Transverse colon (tissue), 4 donors: ENCODE measurements at regions not wholly inside any gene's neighbourhood (a gene's known extent, or its start where the extent isn't known, plus 50 kb on each side); places are given as distances from the start of the nearest gene placed in this dataset.
"Not testable (repeated sequence)": the region's sequence is repeated elsewhere in the genome, so short reads cannot be mapped to it uniquely, and the experiment has no call there.

ENCODE experiments used
- DNase-seq: peaks from one replicate; pipeline ENCODE4 v3.0.0-alpha.2; 2019
- H3K27ac ChIP-seq, 4 donors: fragments of 200-600 bp; sonication (generic); 2 replicates each; pipeline ENCODE4 v1.5.1; 2016 to 2018; ENCODE audit warnings: inconsistent platforms in 4 of 4
- H3K27me3 ChIP-seq: fragments of 200-600 bp; sonication (generic); 2 replicates; pipeline ENCODE4 v1.5.1; 2017; ENCODE audit warnings: inconsistent platforms
- H3K36me3 ChIP-seq, 4 donors: fragments of 200-600 bp; sonication (generic); 2 replicates each; pipeline ENCODE4 v1.5.1; 2017 to 2019; ENCODE audit warnings: inconsistent platforms in 4 of 4
- H3K4me1 ChIP-seq, 4 donors: fragments of 200-600 bp; sonication (generic); 2 replicates each; pipeline ENCODE4 v1.5.1; 2017 to 2020; ENCODE audit warnings: inconsistent platforms in 4 of 4
- H3K4me3 ChIP-seq, 4 donors: fragments of 200-600 bp; sonication (generic); 1 replicate in 1 of 4; 2 replicates in 3 of 4; pipeline versions ENCODE4 v1.5.1 to v1.6.1; 2017 to 2019; ENCODE audit warnings: inconsistent platforms in 4 of 4
- H3K9me3 ChIP-seq, 2 donors: fragments of 200-600 bp; sonication (generic); 2 replicates each; pipeline ENCODE4 v1.5.1; 2017 to 2019; ENCODE audit warnings: inconsistent platforms in 2 of 2
- EP300 ChIP-seq: sonication (generic); formaldehyde crosslinking; IDR thresholded peaks from one replicate; pipeline ENCODE4 v1.6.1; 2017; ENCODE audit warnings: antibody characterized with exemption, low read depth
- POLR2A ChIP-seq: fragments of 450-650 bp; IDR thresholded peaks from one replicate; pipeline ENCODE4 v1.6.1; 2016; ENCODE audit warnings: antibody characterized with exemption, mild to moderate bottlenecking, moderate library complexity
- POLR2AphosphoS5 ChIP-seq, 3 donors: sonication (generic); formaldehyde crosslinking; IDR thresholded peaks; one replicate each; pipeline ENCODE4 v1.6.1; 2016; ENCODE audit warnings: antibody characterized with exemption in 3 of 3
- WGBS, 2 donors: methylation state at CpG; one replicate each; pipeline ENCODE4 v1.1.5; 2018; ENCODE audit warnings: low coverage in 1 of 2; 5-methylcytosine and 5-hydroxymethylcytosine counted together
- in situ Hi-C, 4 donors: fragments of 200-750 bp; cut with MboI; loops; one replicate each; pipeline versions ENCODE4 v1.15.0 to v1.15.1; 2017; ENCODE audit warnings: low sequenced_read_pairs in 3 of 4, low pct_ligation_motif_present in 1 of 4, low pct_unique_long_range_greater_than_20kb in 1 of 4
- intact Hi-C: fragments of 100-400 bp; cut with DNase I; formaldehyde crosslinking; loops from one replicate; pipeline ENCODE4 v1.15.1; 2023; ENCODE audit warnings: low total_unique reads
- TF ChIP-seq, protein P1 (sequence below), 5 experiments: fragments of 200-600 bp in 3 of 5; fragments of 450-650 bp in 2 of 5; sonication (generic) in 3 of 5; IDR thresholded peaks; 1 replicate in 2 of 5; 2 replicates in 3 of 5; pipeline ENCODE4 v1.5.1; 2016 to 2017; ENCODE audit warnings: antibody characterized with exemption in 5 of 5, inconsistent platforms in 3 of 5, mild to moderate bottlenecking in 2 of 5, moderate library complexity in 1 of 5

GRCh38 chr11:126135235-126136176 is 72.8 kb upstream of the CDON start:
- 19 to 34% methylated on average over 13 to 20 of the region's 20 CpGs for whole genome bisulfite sequencing, 2 donors
- TF ChIP-seq, protein P1, sequence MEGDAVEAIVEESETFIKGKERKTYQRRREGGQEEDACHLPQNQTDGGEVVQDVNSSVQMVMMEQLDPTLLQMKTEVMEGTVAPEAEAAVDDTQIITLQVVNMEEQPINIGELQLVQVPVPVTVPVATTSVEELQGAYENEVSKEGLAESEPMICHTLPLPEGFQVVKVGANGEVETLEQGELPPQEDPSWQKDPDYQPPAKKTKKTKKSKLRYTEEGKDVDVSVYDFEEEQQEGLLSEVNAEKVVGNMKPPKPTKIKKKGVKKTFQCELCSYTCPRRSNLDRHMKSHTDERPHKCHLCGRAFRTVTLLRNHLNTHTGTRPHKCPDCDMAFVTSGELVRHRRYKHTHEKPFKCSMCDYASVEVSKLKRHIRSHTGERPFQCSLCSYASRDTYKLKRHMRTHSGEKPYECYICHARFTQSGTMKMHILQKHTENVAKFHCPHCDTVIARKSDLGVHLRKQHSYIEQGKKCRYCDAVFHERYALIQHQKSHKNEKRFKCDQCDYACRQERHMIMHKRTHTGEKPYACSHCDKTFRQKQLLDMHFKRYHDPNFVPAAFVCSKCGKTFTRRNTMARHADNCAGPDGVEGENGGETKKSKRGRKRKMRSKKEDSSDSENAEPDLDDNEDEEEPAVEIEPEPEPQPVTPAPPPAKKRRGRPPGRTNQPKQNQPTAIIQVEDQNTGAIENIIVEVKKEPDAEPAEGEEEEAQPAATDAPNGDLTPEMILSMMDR (IDR thresholded peaks at IDR 0.05) = no peak
- TF ChIP-seq POLR2A (no peak), POLR2AphosphoS5 (IDR thresholded peaks at IDR 0.05) (no peak), EP300 (no peak)
- no peaks in the 10 kb centered on the region for H3K36me3 ChIP-seq
- intact Hi-C loops = no loop called here
- no peaks in the 10 kb centered on the region for H3K27me3 ChIP-seq
- no peaks in the 10 kb centered on the region for H3K9me3 ChIP-seq
- H3K4me1 ChIP-seq = peaks cover 10 to 49% (median 18%) of the 10 kb centered on the region in 4 donors
- in situ Hi-C loops = no loop called here
- peak overlapping the region; percentile 27 to 82 (median 72) for H3K27ac ChIP-seq
- no peak overlapping the region for H3K4me3 ChIP-seq
- no peak for DNase-seq

- TF ChIP-seq, protein P1 (IDR thresholded peaks at IDR 0.05) = no peak
- TF ChIP-seq POLR2AphosphoS5 (IDR thresholded peaks at IDR 0.05) (no peak), EP300 (no peak), POLR2A (no peak)
- Histone ChIP-seq H3K9me3 (no peaks in the 10 kb centered on the region), H3K27me3 (no peaks in the 10 kb centered on the region), H3K4me3 (no peak overlapping the region), H3K27ac (no peak overlapping the region), H3K4me1 (peaks cover 10 to 49% (median 21%) of the 10 kb centered on the region in 4 donors), H3K36me3 (no peaks in the 10 kb centered on the region)
- WGBS, 2 donors = 78 to 88% methylated on average over 7 to 8 of the region's 8 CpGs
- in situ Hi-C loops (no loop called here), intact Hi-C loops (no loop called here)
- DNase-seq = no peak
Observed at GRCh38 chr11:126134461-126135155, 71.9 kb upstream of the CDON start.

DNA sequence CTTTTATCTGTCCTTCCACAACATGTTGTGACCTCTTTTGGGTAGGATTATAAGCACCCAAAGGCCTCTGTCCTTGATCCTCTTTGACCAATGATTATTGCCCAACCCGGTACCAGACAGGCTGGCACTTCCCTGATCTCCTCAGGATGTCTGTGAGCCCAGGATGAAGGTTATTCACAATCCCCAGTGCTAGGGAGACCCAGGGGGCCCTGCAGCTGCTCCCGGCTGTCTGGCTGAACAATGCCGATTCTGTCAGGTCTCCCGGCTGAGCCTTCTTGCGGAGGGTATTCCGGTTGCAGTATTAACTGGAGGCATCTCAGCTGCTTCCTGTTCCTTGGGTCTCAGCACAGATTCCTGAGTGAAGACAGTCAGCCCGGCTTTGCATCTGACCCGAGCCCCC is 71.2 kb upstream of the CDON start:
- in situ Hi-C loops = no loop called here
- DNase-seq = no peak

DNA sequence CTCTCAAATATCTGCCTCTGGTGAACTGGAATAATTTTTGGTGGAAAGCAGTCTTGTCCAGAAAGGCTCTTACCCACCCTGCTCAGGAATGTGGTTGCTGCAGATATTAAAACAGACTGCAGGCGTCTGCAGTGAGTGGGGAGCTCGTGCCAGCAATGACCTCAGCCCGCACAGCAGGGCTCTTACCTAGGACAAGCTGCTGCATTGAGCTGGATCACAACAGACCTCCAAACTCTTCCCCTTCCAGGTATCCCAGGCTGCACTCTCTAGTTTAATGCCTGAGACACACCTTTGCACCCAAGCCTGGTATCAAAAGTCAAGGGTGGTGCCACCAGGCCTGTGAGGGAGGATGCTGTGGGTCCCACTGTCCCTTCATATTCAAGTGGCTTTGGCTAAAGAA is 69.7 kb upstream of the CDON start:
- peaks cover 3 to 41% (median 14%) of the 10 kb centered on the region in 4 donors for H3K4me1 ChIP-seq
- no peaks in the 10 kb centered on the region for H3K36me3 ChIP-seq

More for the DNA sequence above, 71.2 kb upstream of the CDON start:
- peaks cover 10 to 44% (median 21%) of the 10 kb centered on the region in 4 donors for H3K4me1 ChIP-seq
- WGBS, 2 donors = 83% methylated on average over 1 to 7 of the region's 8 CpGs
- H3K4me3 ChIP-seq = no peak overlapping the region
- no peaks in the 10 kb centered on the region for H3K27me3 ChIP-seq
- H3K36me3 ChIP-seq = no peaks in the 10 kb centered on the region
- H3K9me3 ChIP-seq = no peaks in the 10 kb centered on the region
- intact Hi-C loops = no loop called here
- no peak for TF ChIP-seq EP300
- TF ChIP-seq POLR2A = no peak
- TF ChIP-seq, protein P1 (IDR thresholded peaks at IDR 0.05) = no peak
- no peak for TF ChIP-seq POLR2AphosphoS5 (IDR thresholded peaks at IDR 0.05)
- H3K27ac ChIP-seq = no peak overlapping the region

GRCh38 chr11:126130781-126131180 is 68.1 kb upstream of the CDON start:
- H3K9me3 ChIP-seq, DNase-seq, H3K36me3 ChIP-seq, H3K27me3 ChIP-seq, intact Hi-C loops, in situ Hi-C loops, H3K4me3 ChIP-seq: not testable (repeated sequence)
- Histone ChIP-seq H3K4me1 (peaks cover 0 to 30% (median 7%) of the 10 kb centered on the region in 4 donors), H3K27ac (peak overlapping the region in 1 of 4 donors; percentile 52)
- WGBS, 2 donors = 86% methylated on average over 4 to 11 of the region's 11 CpGs

More for the DNA sequence above, 69.7 kb upstream of the CDON start:
- intact Hi-C loops = no loop called here
- 33 to 43% methylated on average over 1 to 3 of the region's 3 CpGs for WGBS, 2 donors
- no peak overlapping the region for H3K4me3 ChIP-seq
- H3K27me3 ChIP-seq = no peaks in the 10 kb centered on the region
- in situ Hi-C loops = no loop called here
- no peak for DNase-seq
- H3K27ac ChIP-seq = peak overlapping the region in 2 of 4 donors; percentile 0 to 30
- H3K9me3 ChIP-seq = no peaks in the 10 kb centered on the region
- TF ChIP-seq POLR2AphosphoS5 (IDR thresholded peaks at IDR 0.05) = no peak
- TF ChIP-seq, protein P1 (IDR thresholded peaks at IDR 0.05) = no peak
- no peak for TF ChIP-seq EP300
- TF ChIP-seq POLR2A = no peak
